GM12891 (cell line): ENCODE measurements at regions not wholly inside any gene's neighbourhood (a gene's known extent, or its start where the extent isn't known, plus 50 kb on each side); places are given as distances from the start of the nearest gene placed in this dataset.

Experiments
- DNase-seq: peaks from one replicate; pipeline ENCODE4 v3.0.0; 2011; ENCODE audit warnings: low spot score; ENCODE audit not compliant: insufficient read length
- FAIRE-seq: peaks from 2 replicates; lab custom pipeline; 2011; peaks lifted over from hg19 to GRCh38; lab: Jason Lieb, UNC
- PAX5 ChIP-seq: IDR thresholded peaks from 2 replicates; pipeline ENCODE4 v1.6.1; 2011; ENCODE audit warnings: low read length, moderate library complexity, mild to moderate bottlenecking; ENCODE audit not compliant: insufficient read depth, severe bottlenecking
- POLR2A ChIP-seq: IDR thresholded peaks from 2 replicates; pipeline ENCODE4 v1.6.1; 2011; ENCODE audit warnings: low read depth, low read length, control low read depth
- POLR2AphosphoS5 ChIP-seq: IDR thresholded peaks from 2 replicates; pipeline ENCODE4 v1.6.1; 2011; ENCODE audit warnings: low read depth, low read length, control low read depth
- POU2F2 ChIP-seq: IDR thresholded peaks from 2 replicates; pipeline ENCODE4 v1.6.1; 2011; ENCODE audit warnings: low read depth, mild to moderate bottlenecking, control low read depth, low read length, moderate library complexity
- SPI1 ChIP-seq: IDR thresholded peaks from 2 replicates; pipeline ENCODE4 v1.6.1; 2011; ENCODE audit warnings: low read depth, low read length, control low read depth
- TAF1 ChIP-seq: IDR thresholded peaks from 2 replicates; pipeline ENCODE4 v1.6.1; 2011; ENCODE audit warnings: low read depth, low read length, control low read depth

GRCh38 chrX:54695231-54695630 lies 102.8 kb downstream of the ITIH6 start:
- FAIRE-seq (no peak), DNase-seq (no peak)
- TF ChIP-seq POLR2A (no peak), POLR2AphosphoS5 (no peak), TAF1 (no peak), POU2F2 (no peak)

DNA sequence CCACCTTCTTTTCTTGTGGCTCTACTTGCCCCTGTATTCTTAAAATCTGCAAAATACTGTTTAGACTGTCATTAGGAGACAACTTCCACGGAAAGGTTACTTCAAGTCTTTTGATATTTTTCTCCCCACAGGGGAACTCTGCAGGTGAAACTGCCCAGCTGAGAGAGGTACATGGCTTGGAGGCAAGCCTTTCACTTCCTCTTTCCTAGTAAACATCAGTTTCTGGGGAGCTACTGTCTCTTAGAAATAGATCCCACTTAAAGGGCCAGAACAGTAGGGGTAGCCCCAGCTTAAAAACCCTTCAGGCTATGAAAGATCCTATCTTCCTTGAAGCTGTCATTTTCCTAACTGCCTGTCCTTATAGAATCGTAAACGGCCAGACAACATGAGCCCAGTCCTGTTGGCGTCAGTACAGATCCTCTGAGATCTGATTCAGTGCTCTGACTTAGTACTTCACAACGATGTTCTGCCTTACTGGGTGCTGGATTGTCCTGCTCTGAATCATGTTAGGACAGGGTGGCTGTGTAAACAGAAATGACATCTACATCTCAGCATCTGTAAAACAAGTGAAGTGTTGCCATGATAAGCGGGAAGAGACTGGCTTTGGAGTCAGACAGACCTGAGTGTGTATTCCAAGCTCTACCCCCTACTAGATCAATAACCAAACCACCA lies 102.1 kb downstream of the ITIH6 start:
- TF ChIP-seq TAF1: no peak
- TF ChIP-seq POU2F2: no peak
- no peak for TF ChIP-seq POLR2A
- TF ChIP-seq POLR2AphosphoS5: no peak
- no peak for TF ChIP-seq PAX5
- TF ChIP-seq SPI1: peak; percentile 98
- FAIRE-seq (peak; percentile 82), DNase-seq (peak; percentile 18)
